Body of pancreas (tissue), 4 donors: ENCODE measurements at regions not wholly inside any gene's neighbourhood (a gene's known extent, or its start where the extent isn't known, plus 50 kb on each side); places are given as distances from the start of the nearest gene placed in this dataset.

Experiments used
- CTCF ChIP-seq, 7 experiments: fragments of 450-650 bp in 4 of 7; fragments of 200-600 bp in 3 of 7; sonication (generic) in 3 of 7; IDR thresholded peaks; one replicate each; pipeline ENCODE4 v1.5.1; 2016 to 2019; ENCODE audit warnings: antibody characterized with exemption in 7 of 7
- POLR2A ChIP-seq, 3 donors: fragments of 450-650 bp; IDR thresholded peaks; one replicate each; pipeline ENCODE4 v1.6.1; 2016; ENCODE audit warnings: antibody characterized with exemption in 3 of 3, mild to moderate bottlenecking in 2 of 3

GRCh38 chr16:54878301-54878700, 52.4 kb upstream of the IRX5 start:
- TF ChIP-seq CTCF (IDR thresholded peaks at IDR 0.05), result no peak
- TF ChIP-seq POLR2A (IDR thresholded peaks at IDR 0.05), result no peak
